HG03025 (cell line): ENCODE measurements at regions not wholly inside any gene's neighbourhood (a gene's known extent, or its start where the extent isn't known, plus 50 kb on each side); places are given as distances from the start of the nearest gene placed in this dataset.

Experiments used
- ATAC-seq: cut with Tn5 transposase; IDR thresholded peaks from one replicate; pipeline ENCODE4 v1.9.1; 2021; ENCODE audit warnings: mild to moderate bottlenecking, moderate library complexity; ENCODE audit not compliant: unreplicated experiment, low FRiP score

DNA sequence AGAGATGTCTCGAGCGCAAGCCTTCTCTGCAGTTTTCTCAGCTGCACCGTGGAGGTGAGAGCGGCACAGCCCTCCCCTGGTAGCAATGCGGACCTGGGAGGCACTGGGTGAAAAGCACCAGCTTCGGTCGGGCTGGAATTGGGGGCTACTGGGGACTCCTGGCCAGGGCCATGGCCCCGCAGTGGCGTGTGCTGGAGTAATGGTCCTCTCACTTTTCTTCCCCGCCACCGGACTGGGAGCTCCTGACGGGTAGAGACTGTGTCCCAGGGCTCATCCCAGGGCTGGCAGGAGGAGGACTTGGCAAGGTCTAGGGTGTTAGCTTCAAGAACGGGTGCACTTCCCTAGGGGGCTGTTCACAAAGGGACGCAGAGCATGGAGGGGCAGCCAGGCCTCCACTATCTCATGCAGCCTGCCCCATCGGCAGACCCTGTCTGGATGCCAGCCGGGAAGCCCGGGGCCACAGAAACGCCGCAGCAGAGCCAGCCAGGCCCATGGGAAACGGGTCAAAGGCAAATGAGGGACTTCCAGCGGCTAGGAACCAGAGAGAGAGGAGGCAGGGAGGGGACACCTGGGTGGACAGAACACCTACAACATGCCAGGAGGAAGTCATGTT lies 92.6 kb upstream of the MVB12B start:
- ATAC-seq: no peak

GRCh38 chr9:126234681-126235335 lies 91.8 kb upstream of the MVB12B start:
- ATAC-seq: no peak

- no peak for ATAC-seq
These were observed 91.0 kb upstream of the MVB12B start for GRCh38 chr9:126235336-126236243.

- no peak for ATAC-seq
These were observed 90.4 kb upstream of the MVB12B start for GRCh38 chr9:126236273-126236672.

DNA sequence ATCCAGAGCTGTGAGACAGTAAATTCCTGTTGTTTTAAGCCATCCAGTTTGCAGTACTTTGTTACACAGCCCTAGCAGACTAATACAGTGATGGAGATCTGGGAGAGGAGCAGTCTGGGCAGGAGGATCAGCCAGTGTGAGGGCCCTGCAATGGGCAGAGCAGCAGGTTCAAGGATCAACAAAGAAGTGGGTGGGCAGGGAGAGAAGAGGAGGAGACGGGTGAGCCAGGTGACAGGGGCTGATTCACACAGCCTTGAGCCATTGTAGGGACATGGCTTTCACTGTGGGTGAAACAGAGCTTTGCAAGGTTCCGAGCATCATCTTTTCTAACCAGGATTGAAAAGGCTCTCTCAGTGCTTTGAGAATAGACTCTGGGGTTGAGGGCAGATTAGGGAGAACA lies 88.2 kb upstream of the MVB12B start:
- ATAC-seq: no peak

DNA sequence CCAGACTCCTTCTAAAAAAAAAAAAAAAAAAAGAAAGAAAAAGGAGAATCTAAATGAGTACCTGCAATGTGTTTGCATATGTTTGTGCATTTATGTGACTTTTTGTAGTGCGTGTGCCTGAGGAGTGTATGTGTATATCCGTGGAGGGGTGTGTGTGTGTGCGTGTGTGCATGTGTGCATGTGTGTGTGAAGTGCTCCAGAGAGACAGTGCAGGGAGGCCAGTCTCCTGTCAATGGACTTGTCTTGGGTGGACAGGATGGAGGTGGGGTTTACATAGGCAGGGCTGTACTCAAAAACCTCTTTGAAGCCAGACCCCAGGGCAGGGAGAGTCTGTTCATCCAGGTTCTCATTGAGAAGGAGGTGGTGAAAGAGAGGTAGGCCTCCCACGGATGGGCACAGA lies 87.1 kb upstream of the MVB12B start:
- ATAC-seq: no peak

DNA sequence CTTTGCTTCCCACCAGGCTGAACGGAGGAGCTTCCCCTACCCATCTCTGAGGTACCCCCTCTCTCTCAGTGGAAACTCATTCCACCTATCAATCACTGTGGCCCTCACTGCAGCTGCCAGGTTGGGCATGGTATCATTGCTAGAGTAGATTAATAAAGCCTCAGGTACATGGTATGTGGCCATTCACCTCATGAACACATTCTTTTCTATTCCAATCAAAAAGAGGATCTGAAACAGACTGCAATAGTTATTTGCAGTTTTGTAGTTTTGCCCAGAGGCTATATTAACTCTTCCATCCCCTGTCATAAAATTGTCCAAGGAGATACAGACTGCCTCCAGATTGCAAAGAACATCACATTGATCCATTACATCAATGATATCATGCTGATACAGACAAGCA lies 85.8 kb upstream of the MVB12B start:
- no peak for ATAC-seq

- ATAC-seq: no peak
These were observed 77.9 kb upstream of the MVB12B start for GRCh38 chr9:126248680-126249079.

DNA sequence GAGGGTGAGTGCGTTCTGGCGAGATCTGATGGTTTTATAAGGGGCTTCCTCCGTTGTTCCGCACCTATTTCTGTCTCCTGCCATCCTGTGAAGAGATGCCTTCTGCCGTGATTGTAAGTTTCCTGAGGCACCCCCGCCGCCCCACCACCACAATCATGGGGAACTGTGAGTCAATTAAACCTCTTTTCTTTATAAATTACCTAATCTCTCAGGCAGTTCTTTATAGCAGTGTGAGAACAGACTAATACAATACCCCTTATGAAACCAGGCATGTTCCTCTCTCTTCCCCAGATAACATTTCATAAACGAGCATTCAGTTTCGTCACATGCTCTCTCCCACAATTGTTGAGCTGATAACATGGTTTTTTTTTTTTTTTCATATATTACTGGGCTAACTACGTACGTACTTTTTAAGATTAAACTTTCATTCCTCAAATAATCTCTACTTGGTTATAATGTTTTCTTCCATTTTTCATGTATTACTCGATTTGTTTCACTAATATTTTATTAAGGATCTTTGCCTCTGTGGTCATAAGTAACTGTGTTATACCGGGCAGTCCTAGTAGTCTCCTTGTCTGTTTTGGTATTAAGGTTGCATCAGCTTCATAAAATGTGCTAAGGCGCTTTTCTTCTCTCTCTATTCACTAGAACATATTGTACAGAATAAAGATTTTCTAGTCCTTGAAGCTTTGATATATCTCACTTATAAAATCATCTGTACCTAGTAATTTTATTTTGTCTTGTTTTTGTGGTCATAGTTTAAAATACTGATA lies 64.9 kb upstream of the MVB12B start:
- no peak for ATAC-seq

DNA sequence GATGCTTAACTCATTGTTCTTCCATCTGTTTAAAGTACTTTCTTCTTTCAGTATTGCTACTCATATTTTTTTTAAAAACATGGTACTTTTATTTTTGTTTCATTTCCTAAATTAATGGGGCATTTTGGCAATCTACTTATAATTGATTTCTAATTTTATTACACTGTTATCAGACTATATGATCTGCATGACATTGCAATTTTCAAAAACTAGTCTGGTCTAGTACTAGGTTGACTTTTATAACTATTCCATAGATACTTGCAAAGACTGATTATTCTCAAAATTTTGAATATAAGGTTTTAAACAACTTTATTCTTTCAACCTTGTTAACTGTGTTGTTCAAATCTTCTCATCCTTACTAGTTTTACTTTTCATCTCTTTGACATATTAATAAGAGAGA lies 63.9 kb upstream of the MVB12B start:
- ATAC-seq: no peak

DNA sequence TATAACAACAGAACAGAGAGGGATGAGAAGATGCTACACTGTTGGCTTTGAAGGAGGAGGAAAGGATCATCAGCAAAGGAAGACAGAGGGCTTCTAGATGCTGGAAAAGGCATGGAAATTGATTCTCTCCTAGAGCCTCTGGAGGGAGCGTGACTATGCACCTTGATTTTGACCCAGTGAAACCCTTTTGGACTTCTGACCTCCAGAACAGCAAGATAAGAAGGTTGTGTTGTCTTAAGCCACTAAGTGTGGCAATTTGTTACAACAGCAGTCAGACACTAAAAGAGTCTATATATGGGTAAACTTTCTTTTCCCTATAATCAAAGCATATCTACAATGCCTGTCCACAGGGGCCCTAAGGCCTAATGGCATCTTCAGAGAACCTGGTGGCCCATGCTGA lies 56.1 kb upstream of the MVB12B start:
- ATAC-seq: no peak

GRCh38 chr9:126275386-126276001 lies 51.1 kb upstream of the MVB12B start:
- no peak for ATAC-seq

GRCh38 chr9:126276056-126276728 lies 50.4 kb upstream of the MVB12B start:
- ATAC-seq: no peak
